SK-N-SH (cell line): ENCODE measurements at regions not wholly inside any gene's neighbourhood (a gene's known extent, or its start where the extent isn't known, plus 50 kb on each side); places are given as distances from the start of the nearest gene placed in this dataset.

Experiments used
- CTCF ChIA-PET: fragments of 300-600, 350-600 bp; formaldehyde crosslinking; extraction: SDS; loops from one replicate; lab custom pipeline; 2021; lab: Yijun Ruan, JAX
- POLR2A ChIA-PET: fragments of 350-600 bp; sonication (Branson Sonifier 250); formaldehyde crosslinking; extraction: SDS; loops from one replicate; lab custom pipeline; 2020; ENCODE audit warnings: antibody characterized with exemption, inconsistent platforms; lab: Yijun Ruan, JAX
- DNase-seq: peaks from one replicate; pipeline ENCODE4 v3.0.0; 2012
- H2AFZ ChIP-seq: fragments of 200-600 bp; sonication (generic); 2 replicates; pipeline ENCODE4 v1.8.1; 2016; ENCODE audit warnings: antibody characterized with exemption, mild to moderate bottlenecking, low read depth
- H3F3A ChIP-seq: fragments of 200-600 bp; sonication (generic); replicated peaks from 2 replicates; pipeline ENCODE3; 2016; ENCODE audit warnings: antibody characterized with exemption, mild to moderate bottlenecking; ENCODE audit not compliant: insufficient read depth
- H3K27ac ChIP-seq, 2 experiments: fragments of 200-500 bp in 1 of 2; fragments of 200-600 bp in 1 of 2; sonication (Bioruptor generic) in 1 of 2; sonication (generic), shearing (Covaris generic) in 1 of 2; 2 replicates each; pipeline versions ENCODE4 v1.5.1 to v1.6.1; 2014 to 2016; ENCODE audit warnings: low read depth in 2 of 2, inconsistent platforms in 1 of 2, low read length in 1 of 2, mild to moderate bottlenecking in 1 of 2, mixed read lengths in 1 of 2
- H3K27me3 ChIP-seq: fragments of 200-600 bp; sonication (generic), shearing (Covaris generic); 2 replicates; pipeline ENCODE4 v1.6.1; 2016; ENCODE audit warnings: mixed run types; ENCODE audit not compliant: insufficient read depth
- H3K36me3 ChIP-seq, 2 experiments: fragments of 200-500 bp in 1 of 2; fragments of 200-600 bp in 1 of 2; sonication (Bioruptor generic) in 1 of 2; sonication (generic) in 1 of 2; replicated peaks in 1 of 2; 2 replicates each; pipeline versions ENCODE3 to v1.5.1; 2014 to 2016; ENCODE audit warnings: low read length in 1 of 2, mild to moderate bottlenecking in 1 of 2; ENCODE audit not compliant: insufficient read depth in 2 of 2, control insufficient read depth in 1 of 2
- H3K4me1 ChIP-seq, 2 experiments: fragments of 200-500 bp in 1 of 2; fragments of 200-600 bp in 1 of 2; sonication (Bioruptor generic) in 1 of 2; sonication (generic), shearing (Covaris generic) in 1 of 2; 2 replicates each; pipeline versions ENCODE4 v1.5.1 to v1.6.1; 2014 to 2016; ENCODE audit warnings: low read depth in 1 of 2, low read length in 1 of 2, mixed run types in 1 of 2; ENCODE audit not compliant: insufficient read depth in 2 of 2, control insufficient read depth in 1 of 2
- H3K4me2 ChIP-seq: fragments of 200-600 bp; sonication (generic), shearing (Covaris generic); 2 replicates; pipeline ENCODE4 v1.6.1; 2017; ENCODE audit warnings: mixed run types
- H3K4me3 ChIP-seq, 2 experiments: fragments of 200-500 bp in 1 of 2; fragments of 200-600 bp in 1 of 2; sonication (Bioruptor generic) in 1 of 2; sonication (generic), shearing (Covaris generic) in 1 of 2; 2 replicates each; pipeline versions ENCODE4 v1.5.1 to v1.8.1; 2014 to 2016; ENCODE audit warnings: low read depth in 2 of 2, inconsistent platforms in 1 of 2, low read length in 1 of 2, mild to moderate bottlenecking in 1 of 2, mixed read lengths in 1 of 2, moderate library complexity in 1 of 2
- H3K79me2 ChIP-seq: fragments of 200-600 bp; sonication (generic); 2 replicates; pipeline ENCODE4 v1.8.1; 2017; ENCODE audit warnings: mild to moderate bottlenecking; ENCODE audit not compliant: insufficient read depth
- H3K9ac ChIP-seq: fragments of 200-600 bp; sonication (generic); 2 replicates; pipeline ENCODE4 v1.6.1; 2017; ENCODE audit warnings: mixed run types
- H3K9me2 ChIP-seq: fragments of 200-600 bp; sonication (generic); 2 replicates; pipeline ENCODE4 v1.6.1; 2017; ENCODE audit warnings: mixed run types
- H3K9me3 ChIP-seq: fragments of 200-600 bp; sonication (generic); 2 replicates; pipeline ENCODE4 v1.6.1; 2017; ENCODE audit warnings: mixed run types, mild to moderate bottlenecking, moderate library complexity
- H4K20me1 ChIP-seq: fragments of 200-600 bp; sonication (generic); 2 replicates; pipeline ENCODE4 v1.6.1; 2017; ENCODE audit warnings: mild to moderate bottlenecking, mixed run types; ENCODE audit not compliant: insufficient read depth
- EZH2phosphoT487 ChIP-seq: fragments of 200-600 bp; sonication (generic); IDR thresholded peaks from 2 replicates; pipeline ENCODE4 v1.6.1; 2017; ENCODE audit warnings: low read depth, mixed run types, mild to moderate bottlenecking, antibody characterized with exemption, moderate library complexity, borderline replicate concordance
- FOXJ3 ChIP-seq: sonication (generic); formaldehyde crosslinking; IDR thresholded peaks from 2 replicates; pipeline ENCODE4 v1.5.1; 2020; ENCODE audit warnings: mild to moderate bottlenecking, missing genetic modification reagents
- GABPA ChIP-seq: IDR thresholded peaks from 2 replicates; pipeline ENCODE4 v1.4.0; 2012; ENCODE audit warnings: low read depth, mild to moderate bottlenecking
- IRF3 ChIP-seq: fragments of 150-350 bp; IDR thresholded peaks from 2 replicates; pipeline ENCODE4 v1.6.1; 2016; ENCODE audit warnings: mild to moderate bottlenecking, low read depth, low read length
- MAX ChIP-seq: IDR thresholded peaks from 2 replicates; pipeline ENCODE4 v1.4.0; 2012; ENCODE audit warnings: low read depth
- MXI1 ChIP-seq: IDR thresholded peaks from 2 replicates; pipeline ENCODE4 v1.6.1; 2012; ENCODE audit warnings: mild to moderate bottlenecking, low read depth, low read length, improper control_type of control experiment
- NRF1 ChIP-seq: IDR thresholded peaks from 2 replicates; pipeline ENCODE4 v1.6.1; 2012; ENCODE audit warnings: low read depth, mild to moderate bottlenecking, low read length
- POLR2AphosphoS5 ChIP-seq: IDR thresholded peaks from 2 replicates; pipeline ENCODE4 v1.6.1; 2012; ENCODE audit warnings: low read depth, low read length
- SMC3 ChIP-seq: IDR thresholded peaks from 2 replicates; pipeline ENCODE4 v1.6.1; 2012; ENCODE audit warnings: low read depth, low read length, improper control_type of control experiment
- TEAD4 ChIP-seq: IDR thresholded peaks from 2 replicates; pipeline ENCODE4 v1.4.0; 2012; ENCODE audit warnings: mild to moderate bottlenecking, borderline replicate concordance; ENCODE audit not compliant: insufficient read depth
- USF2 ChIP-seq: fragments of 150-350 bp; IDR thresholded peaks from 2 replicates; pipeline ENCODE4 v1.6.1; 2017; ENCODE audit warnings: antibody characterized with exemption, low read length, low read depth, borderline replicate concordance
- WGBS: methylation state at CpG from one replicate; pipeline ENCODE4 v1.1.6; 2017; ENCODE audit warnings: low lambda C conversion rate; 5-methylcytosine and 5-hydroxymethylcytosine counted together
- TF ChIP-seq, protein P1 (sequence below): IDR thresholded peaks from 2 replicates; pipeline ENCODE4 v1.4.0; 2012; ENCODE audit warnings: low read depth, borderline replicate concordance
- TF ChIP-seq, protein P2 (sequence below): IDR thresholded peaks from 2 replicates; pipeline ENCODE4 v1.6.1; 2012; ENCODE audit warnings: mild to moderate bottlenecking, low read depth, low read length, moderate library complexity

- no peak for DNase-seq
- no peak overlapping the region for H3K4me2 ChIP-seq
- no peaks in the 10 kb centered on the region for H3K9me2 ChIP-seq
- no peak overlapping the region for H3K27ac ChIP-seq
- ChIA-PET POLR2A (no interaction called here), CTCF (interaction anchor here (1.1 kb wide), 1 partner anchor 145 kb away, joined by 3 read pairs; no protein-coding TSS in a partner anchor)
- no peaks in the 10 kb centered on the region for H3K27me3 ChIP-seq
- H3K4me3 ChIP-seq, result no peak overlapping the region
- H3K36me3 ChIP-seq, result no peaks in the 10 kb centered on the region
- H3K79me2 ChIP-seq, result no peaks in the 10 kb centered on the region
- no peaks in the 10 kb centered on the region for H4K20me1 ChIP-seq
- no peak overlapping the region for H2AFZ ChIP-seq
- no peaks in the 10 kb centered on the region; a peak in 1 of 4 replicates for H3K4me1 ChIP-seq
- H3K9ac ChIP-seq, result no peak overlapping the region
- TF ChIP-seq EZH2phosphoT487 (no peak), USF2 (no peak), FOXJ3 (CRISPR knock-in tag) (no peak), TEAD4 (no peak), GABPA (no peak), IRF3 (no peak), MXI1 (no peak), NRF1 (no peak)
- TF ChIP-seq, protein P1, sequence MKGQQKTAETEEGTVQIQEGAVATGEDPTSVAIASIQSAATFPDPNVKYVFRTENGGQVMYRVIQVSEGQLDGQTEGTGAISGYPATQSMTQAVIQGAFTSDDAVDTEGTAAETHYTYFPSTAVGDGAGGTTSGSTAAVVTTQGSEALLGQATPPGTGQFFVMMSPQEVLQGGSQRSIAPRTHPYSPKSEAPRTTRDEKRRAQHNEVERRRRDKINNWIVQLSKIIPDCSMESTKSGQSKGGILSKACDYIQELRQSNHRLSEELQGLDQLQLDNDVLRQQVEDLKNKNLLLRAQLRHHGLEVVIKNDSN, result no peak
- WGBS, result 84% methylated on average over 7 of the region's 7 CpGs
- H3F3A ChIP-seq, result no peaks in the 10 kb centered on the region
- H3K9me3 ChIP-seq, result no peaks in the 10 kb centered on the region
Measured at GRCh38 chr20:47417245-47418068, 61.0 kb upstream of the ZMYND8 start.

GRCh38 chr20:47418069-47418757 is 61.7 kb upstream of the ZMYND8 start:
- Histone ChIP-seq H3K4me3 (no peak overlapping the region), H3K4me1 (no peaks in the 10 kb centered on the region; a peak in 1 of 4 replicates), H2AFZ (no peak overlapping the region), H3K27me3 (no peaks in the 10 kb centered on the region), H3K27ac (no peak overlapping the region), H3K9me2 (no peaks in the 10 kb centered on the region), H3K79me2 (no peaks in the 10 kb centered on the region), H3K9me3 (no peaks in the 10 kb centered on the region), H4K20me1 (no peaks in the 10 kb centered on the region), H3F3A (no peaks in the 10 kb centered on the region)
- CTCF ChIA-PET, result no interaction called here
- 80% methylated on average over 7 of the region's 7 CpGs for WGBS
- DNase-seq, result no peak
- TF ChIP-seq EZH2phosphoT487 (no peak), POLR2AphosphoS5 (no peak), SMC3 (no peak), GABPA (no peak), MAX (no peak)
- TF ChIP-seq, protein P2, sequence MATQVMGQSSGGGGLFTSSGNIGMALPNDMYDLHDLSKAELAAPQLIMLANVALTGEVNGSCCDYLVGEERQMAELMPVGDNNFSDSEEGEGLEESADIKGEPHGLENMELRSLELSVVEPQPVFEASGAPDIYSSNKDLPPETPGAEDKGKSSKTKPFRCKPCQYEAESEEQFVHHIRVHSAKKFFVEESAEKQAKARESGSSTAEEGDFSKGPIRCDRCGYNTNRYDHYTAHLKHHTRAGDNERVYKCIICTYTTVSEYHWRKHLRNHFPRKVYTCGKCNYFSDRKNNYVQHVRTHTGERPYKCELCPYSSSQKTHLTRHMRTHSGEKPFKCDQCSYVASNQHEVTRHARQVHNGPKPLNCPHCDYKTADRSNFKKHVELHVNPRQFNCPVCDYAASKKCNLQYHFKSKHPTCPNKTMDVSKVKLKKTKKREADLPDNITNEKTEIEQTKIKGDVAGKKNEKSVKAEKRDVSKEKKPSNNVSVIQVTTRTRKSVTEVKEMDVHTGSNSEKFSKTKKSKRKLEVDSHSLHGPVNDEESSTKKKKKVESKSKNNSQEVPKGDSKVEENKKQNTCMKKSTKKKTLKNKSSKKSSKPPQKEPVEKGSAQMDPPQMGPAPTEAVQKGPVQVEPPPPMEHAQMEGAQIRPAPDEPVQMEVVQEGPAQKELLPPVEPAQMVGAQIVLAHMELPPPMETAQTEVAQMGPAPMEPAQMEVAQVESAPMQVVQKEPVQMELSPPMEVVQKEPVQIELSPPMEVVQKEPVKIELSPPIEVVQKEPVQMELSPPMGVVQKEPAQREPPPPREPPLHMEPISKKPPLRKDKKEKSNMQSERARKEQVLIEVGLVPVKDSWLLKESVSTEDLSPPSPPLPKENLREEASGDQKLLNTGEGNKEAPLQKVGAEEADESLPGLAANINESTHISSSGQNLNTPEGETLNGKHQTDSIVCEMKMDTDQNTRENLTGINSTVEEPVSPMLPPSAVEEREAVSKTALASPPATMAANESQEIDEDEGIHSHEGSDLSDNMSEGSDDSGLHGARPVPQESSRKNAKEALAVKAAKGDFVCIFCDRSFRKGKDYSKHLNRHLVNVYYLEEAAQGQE, result no peak
- TF ChIP-seq, all 33 proteins: peak for 0
- H3K4me2 ChIP-seq, result no peak overlapping the region
- no peaks in the 10 kb centered on the region for H3K36me3 ChIP-seq
- POLR2A ChIA-PET, result no interaction called here
- H3K9ac ChIP-seq, result no peak overlapping the region
